HEK293 (cell line): ENCODE measurements at regions not wholly inside any gene's neighbourhood (a gene's known extent, or its start where the extent isn't known, plus 50 kb on each side); places are given as distances from the start of the nearest gene placed in this dataset.

Experiments used
- CTCF ChIA-PET: fragments of 350-600 bp; formaldehyde crosslinking; extraction: SDS; loops from one replicate; lab custom pipeline; 2021; ENCODE audit warnings: antibody characterized with exemption; lab: Yijun Ruan, JAX
- POLR2A ChIA-PET: fragments of 300-600 bp; formaldehyde crosslinking; extraction: SDS; loops from one replicate; lab custom pipeline; 2020; ENCODE audit warnings: antibody characterized with exemption, inconsistent platforms; lab: Yijun Ruan, JAX
- H3K27ac ChIP-seq: fragments of 200-500 bp; sonication (Bioruptor generic); 2 replicates; pipeline ENCODE4 v1.5.1; 2014; ENCODE audit warnings: low read depth, low read length, control low read depth, inconsistent platforms; ENCODE audit errors: extremely low read depth
- H3K36me3 ChIP-seq, 2 experiments: fragments of 200-500 bp in 1 of 2; sonication (Bioruptor generic) in 1 of 2; 1 replicate in 1 of 2; 2 replicates in 1 of 2; pipeline ENCODE4 v1.5.1; 2014 to 2017; ENCODE audit warnings: inconsistent platforms in 2 of 2, low read length in 2 of 2; ENCODE audit not compliant: control insufficient read depth in 2 of 2, insufficient read depth in 1 of 2
- H3K4me1 ChIP-seq: fragments of 200-500 bp; sonication (Bioruptor generic); 2 replicates; pipeline ENCODE4 v1.5.1; 2014; ENCODE audit warnings: mild to moderate bottlenecking, low read length, inconsistent platforms; ENCODE audit not compliant: control insufficient read depth, insufficient read depth
- H3K4me3 ChIP-seq: 2 replicates; pipeline ENCODE4 v1.5.1; 2011; ENCODE audit warnings: low read depth, mild to moderate bottlenecking, control low read depth, low read length, moderate library complexity
- H3K9me3 ChIP-seq: fragments of 200-500 bp; sonication (Bioruptor generic); 2 replicates; pipeline ENCODE4 v1.5.1; 2014; ENCODE audit warnings: low read depth, low read length, inconsistent platforms; ENCODE audit not compliant: control insufficient read depth, insufficient read depth
- BCL11A ChIP-seq: fragments of 450-650 bp; formaldehyde crosslinking; IDR thresholded peaks from 2 replicates; pipeline ENCODE4 v1.5.1; 2016; ENCODE audit warnings: low read depth, missing biosample characterization, missing genetic modification characterization
- ZFP37 ChIP-seq: fragments of 450-650 bp; formaldehyde crosslinking; IDR thresholded peaks from 2 replicates; pipeline ENCODE4 v1.5.1; 2016; ENCODE audit warnings: missing biosample characterization, missing genetic modification characterization
- ZNF10 ChIP-seq: fragments of 450-650 bp; formaldehyde crosslinking; IDR thresholded peaks from 2 replicates; pipeline ENCODE4 v1.5.1; 2017; ENCODE audit warnings: missing biosample characterization, missing genetic modification characterization
- ZNF148 ChIP-seq: fragments of 450-650 bp; formaldehyde crosslinking; IDR thresholded peaks from 2 replicates; pipeline ENCODE4 v1.5.0; 2017; ENCODE audit warnings: missing biosample characterization, missing genetic modification characterization, borderline replicate concordance
- ZNF174 ChIP-seq: fragments of 450-650 bp; formaldehyde crosslinking; IDR thresholded peaks from 2 replicates; pipeline ENCODE4 v1.5.0; 2017; ENCODE audit warnings: missing biosample characterization, mild to moderate bottlenecking, missing genetic modification characterization
- ZNF266 ChIP-seq: fragments of 450-650 bp; formaldehyde crosslinking; IDR thresholded peaks from 2 replicates; pipeline ENCODE4 v1.5.1; 2016; ENCODE audit warnings: missing biosample characterization, missing genetic modification characterization, low read depth
- ZNF391 ChIP-seq: fragments of 450-650 bp; formaldehyde crosslinking; IDR thresholded peaks from 2 replicates; pipeline ENCODE4 v1.5.1; 2016; ENCODE audit warnings: low read depth, missing biosample characterization, missing genetic modification characterization, borderline replicate concordance
- ZNF394 ChIP-seq: fragments of 450-650 bp; formaldehyde crosslinking; IDR thresholded peaks from 2 replicates; pipeline ENCODE4 v1.5.1; 2016; ENCODE audit warnings: missing biosample characterization, missing genetic modification characterization, mild to moderate bottlenecking, moderate library complexity, borderline replicate concordance
- ZNF501 ChIP-seq: fragments of 450-650 bp; formaldehyde crosslinking; IDR thresholded peaks from 2 replicates; pipeline ENCODE4 v1.5.1; 2016; ENCODE audit warnings: missing biosample characterization, missing genetic modification characterization
- ZNF549 ChIP-seq: fragments of 450-650 bp; IDR thresholded peaks from 2 replicates; pipeline ENCODE4 v1.5.1; 2018; ENCODE audit warnings: missing biosample characterization, missing genetic modification characterization, mild to moderate bottlenecking, inconsistent platforms, moderate library complexity
- ZNF561 ChIP-seq: fragments of 450-650 bp; IDR thresholded peaks from 2 replicates; pipeline ENCODE4 v1.5.1; 2018; ENCODE audit warnings: missing biosample characterization, missing genetic modification characterization, borderline replicate concordance
- ZNF585B ChIP-seq: fragments of 450-650 bp; formaldehyde crosslinking; IDR thresholded peaks from 2 replicates; pipeline ENCODE4 v1.5.1; 2016; ENCODE audit warnings: missing biosample characterization, missing genetic modification characterization
- ZNF600 ChIP-seq: fragments of 450-650 bp; formaldehyde crosslinking; IDR thresholded peaks from 2 replicates; pipeline ENCODE4 v1.5.1; 2016; ENCODE audit warnings: missing biosample characterization, missing genetic modification characterization
- ZNF654 ChIP-seq: fragments of 450-650 bp; formaldehyde crosslinking; IDR thresholded peaks from 2 replicates; pipeline ENCODE4 v1.5.1; 2016; ENCODE audit warnings: low read depth, missing biosample characterization, missing genetic modification characterization
- ZNF670 ChIP-seq: fragments of 450-650 bp; formaldehyde crosslinking; IDR thresholded peaks from 2 replicates; pipeline ENCODE4 v1.5.1; 2016; ENCODE audit warnings: missing biosample characterization, missing genetic modification characterization, low read depth
- TF ChIP-seq, protein P1 (sequence below): fragments of 450-650 bp; formaldehyde crosslinking; IDR thresholded peaks from 2 replicates; pipeline ENCODE4; 2016; ENCODE audit warnings: missing biosample characterization, missing genetic modification characterization
- TF ChIP-seq, protein P2 (sequence below): fragments of 450-650 bp; formaldehyde crosslinking; IDR thresholded peaks from 2 replicates; pipeline ENCODE4 v1.5.1; 2016; ENCODE audit warnings: missing biosample characterization, missing genetic modification characterization
- TF ChIP-seq, protein P3 (sequence below): fragments of 450-650 bp; formaldehyde crosslinking; IDR thresholded peaks from 2 replicates; pipeline ENCODE4 v1.5.1; 2016; ENCODE audit warnings: missing biosample characterization, missing genetic modification characterization
- TF ChIP-seq, protein P4 (sequence below): fragments of 450-650 bp; formaldehyde crosslinking; IDR thresholded peaks from 2 replicates; pipeline ENCODE4 v1.5.1; 2017; ENCODE audit warnings: missing biosample characterization, missing genetic modification characterization

- TF ChIP-seq ZNF670 (no peak), ZNF266 (no peak), ZNF585B (no peak), ZNF501 (tag by site-specific recombination) (no peak)
- TF ChIP-seq, protein P1, sequence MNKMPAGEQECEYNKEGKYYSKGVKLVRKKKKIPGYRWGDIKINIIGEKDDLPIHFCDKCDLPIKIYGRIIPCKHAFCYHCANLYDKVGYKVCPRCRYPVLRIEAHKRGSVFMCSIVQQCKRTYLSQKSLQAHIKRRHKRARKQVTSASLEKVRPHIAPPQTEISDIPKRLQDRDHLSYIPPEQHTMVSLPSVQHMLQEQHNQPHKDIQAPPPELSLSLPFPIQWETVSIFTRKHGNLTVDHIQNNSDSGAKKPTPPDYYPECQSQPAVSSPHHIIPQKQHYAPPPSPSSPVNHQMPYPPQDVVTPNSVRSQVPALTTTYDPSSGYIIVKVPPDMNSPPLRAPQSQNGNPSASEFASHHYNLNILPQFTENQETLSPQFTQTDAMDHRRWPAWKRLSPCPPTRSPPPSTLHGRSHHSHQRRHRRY = no peak
- TF ChIP-seq, protein P2, sequence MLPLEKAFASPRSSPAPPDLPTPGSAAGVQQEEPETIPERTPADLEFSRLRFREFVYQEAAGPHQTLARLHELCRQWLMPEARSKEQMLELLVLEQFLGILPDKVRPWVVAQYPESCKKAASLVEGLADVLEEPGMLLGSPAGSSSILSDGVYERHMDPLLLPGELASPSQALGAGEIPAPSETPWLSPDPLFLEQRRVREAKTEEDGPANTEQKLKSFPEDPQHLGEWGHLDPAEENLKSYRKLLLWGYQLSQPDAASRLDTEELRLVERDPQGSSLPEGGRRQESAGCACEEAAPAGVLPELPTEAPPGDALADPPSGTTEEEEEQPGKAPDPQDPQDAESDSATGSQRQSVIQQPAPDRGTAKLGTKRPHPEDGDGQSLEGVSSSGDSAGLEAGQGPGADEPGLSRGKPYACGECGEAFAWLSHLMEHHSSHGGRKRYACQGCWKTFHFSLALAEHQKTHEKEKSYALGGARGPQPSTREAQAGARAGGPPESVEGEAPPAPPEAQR (tag by site-specific recombination) = no peak
These were observed 225.9 kb upstream of the SESN3 start (continued) for GRCh38 chr11:95456714-95457491.

- no peak overlapping the region for H3K27ac ChIP-seq
- no peak for TF ChIP-seq ZNF10 (tag by site-specific recombination)
- TF ChIP-seq ZNF174 = no peak
- TF ChIP-seq ZNF654 (tag by site-specific recombination) = no peak
- TF ChIP-seq ZNF600 (tag by site-specific recombination) = no peak
- TF ChIP-seq ZFP37 (tag by site-specific recombination) = no peak
- TF ChIP-seq ZNF561 (tag by site-specific recombination) = no peak
- TF ChIP-seq ZNF670 = no peak
- TF ChIP-seq ZNF549 = no peak
- TF ChIP-seq, protein P3, sequence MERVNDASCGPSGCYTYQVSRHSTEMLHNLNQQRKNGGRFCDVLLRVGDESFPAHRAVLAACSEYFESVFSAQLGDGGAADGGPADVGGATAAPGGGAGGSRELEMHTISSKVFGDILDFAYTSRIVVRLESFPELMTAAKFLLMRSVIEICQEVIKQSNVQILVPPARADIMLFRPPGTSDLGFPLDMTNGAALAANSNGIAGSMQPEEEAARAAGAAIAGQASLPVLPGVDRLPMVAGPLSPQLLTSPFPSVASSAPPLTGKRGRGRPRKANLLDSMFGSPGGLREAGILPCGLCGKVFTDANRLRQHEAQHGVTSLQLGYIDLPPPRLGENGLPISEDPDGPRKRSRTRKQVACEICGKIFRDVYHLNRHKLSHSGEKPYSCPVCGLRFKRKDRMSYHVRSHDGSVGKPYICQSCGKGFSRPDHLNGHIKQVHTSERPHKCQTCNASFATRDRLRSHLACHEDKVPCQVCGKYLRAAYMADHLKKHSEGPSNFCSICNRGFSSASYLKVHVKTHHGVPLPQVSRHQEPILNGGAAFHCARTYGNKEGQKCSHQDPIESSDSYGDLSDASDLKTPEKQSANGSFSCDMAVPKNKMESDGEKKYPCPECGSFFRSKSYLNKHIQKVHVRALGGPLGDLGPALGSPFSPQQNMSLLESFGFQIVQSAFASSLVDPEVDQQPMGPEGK = no peak
- no peak for TF ChIP-seq ZNF391 (tag by site-specific recombination)
- no peak for TF ChIP-seq BCL11A (tag by site-specific recombination)
- no peak for TF ChIP-seq ZNF148 (tag by site-specific recombination)
- TF ChIP-seq, protein P4, sequence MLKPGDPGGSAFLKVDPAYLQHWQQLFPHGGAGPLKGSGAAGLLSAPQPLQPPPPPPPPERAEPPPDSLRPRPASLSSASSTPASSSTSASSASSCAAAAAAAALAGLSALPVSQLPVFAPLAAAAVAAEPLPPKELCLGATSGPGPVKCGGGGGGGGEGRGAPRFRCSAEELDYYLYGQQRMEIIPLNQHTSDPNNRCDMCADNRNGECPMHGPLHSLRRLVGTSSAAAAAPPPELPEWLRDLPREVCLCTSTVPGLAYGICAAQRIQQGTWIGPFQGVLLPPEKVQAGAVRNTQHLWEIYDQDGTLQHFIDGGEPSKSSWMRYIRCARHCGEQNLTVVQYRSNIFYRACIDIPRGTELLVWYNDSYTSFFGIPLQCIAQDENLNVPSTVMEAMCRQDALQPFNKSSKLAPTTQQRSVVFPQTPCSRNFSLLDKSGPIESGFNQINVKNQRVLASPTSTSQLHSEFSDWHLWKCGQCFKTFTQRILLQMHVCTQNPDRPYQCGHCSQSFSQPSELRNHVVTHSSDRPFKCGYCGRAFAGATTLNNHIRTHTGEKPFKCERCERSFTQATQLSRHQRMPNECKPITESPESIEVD (tag by site-specific recombination) = no peak
- no peak for TF ChIP-seq ZNF394 (tag by site-specific recombination)
- H3K36me3 ChIP-seq = no peaks in the 10 kb centered on the region
- H3K4me1 ChIP-seq = no peaks in the 10 kb centered on the region
- no peak overlapping the region for H3K4me3 ChIP-seq
- H3K9me3 ChIP-seq = no peaks in the 10 kb centered on the region
- ChIA-PET CTCF (interaction anchor here (0.7 kb wide), 1 partner anchor 123 kb away, joined by 3 read pairs; no protein-coding TSS in a partner anchor), POLR2A (interaction anchor here (2.0 kb wide), 1 partner anchor 224 kb away, joined by 7 read pairs; the partner anchor contains the start of gene SESN3)
These were observed 224.4 kb upstream of the SESN3 start for GRCh38 chr11:95455228-95455970.
